NB4 (cell line): ENCODE measurements at regions not wholly inside any gene's neighbourhood (a gene's known extent, or its start where the extent isn't known, plus 50 kb on each side); places are given as distances from the start of the nearest gene placed in this dataset.

Experiments used
- DNase-seq: peaks from one replicate; pipeline ENCODE4 v3.0.0; 2010; ENCODE audit warnings: low read depth
- H3K4me3 ChIP-seq: one replicate; pipeline ENCODE4 v1.5.1; 2011; ENCODE audit warnings: mild to moderate bottlenecking, low read depth, low read length, moderate library complexity
- CTCF ChIP-seq: IDR thresholded peaks from one replicate; pipeline ENCODE4 v1.5.1; 2012; ENCODE audit warnings: low read depth, low read length
- MYC ChIP-seq: IDR thresholded peaks from 2 replicates; pipeline ENCODE4 v1.6.1; 2011; ENCODE audit warnings: low read depth, low read length
- POLR2A ChIP-seq: IDR thresholded peaks from 2 replicates; pipeline ENCODE4 v1.6.1; 2011; ENCODE audit warnings: mild to moderate bottlenecking; ENCODE audit not compliant: insufficient read length; ENCODE audit errors: extremely low read depth
- TF ChIP-seq, protein P1 (sequence below): IDR thresholded peaks from 2 replicates; pipeline ENCODE4 v1.6.1; 2011; ENCODE audit warnings: low read depth, low read length

GRCh38 chr11:21811572-21811971 lies 381.3 kb upstream of the ANO5 start:
- H3K4me3 ChIP-seq: no peak overlapping the region
- TF ChIP-seq MYC: no peak
- DNase-seq: no peak

DNA sequence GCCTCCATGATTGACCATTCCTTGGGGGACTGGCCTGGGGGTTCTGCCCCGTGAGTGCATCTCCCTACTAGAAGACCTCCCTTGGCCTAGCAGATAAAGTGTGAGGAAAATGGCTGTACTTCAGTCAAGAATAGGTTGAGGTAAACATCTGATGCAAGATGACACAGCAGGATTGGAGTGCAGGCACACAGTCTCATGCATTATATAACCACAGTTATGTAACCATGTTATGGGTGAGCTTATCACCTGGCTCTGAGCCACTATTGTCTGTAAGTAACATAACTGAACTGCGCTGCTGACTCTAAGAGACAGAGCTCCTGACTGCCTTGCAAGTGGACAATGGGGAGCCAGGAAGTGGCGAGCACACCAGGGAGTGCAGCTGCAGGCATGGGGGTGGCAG lies 378.7 kb upstream of the ANO5 start:
- no peak overlapping the region for H3K4me3 ChIP-seq
- no peak for TF ChIP-seq POLR2A
- no peak for TF ChIP-seq MYC
- no peak for TF ChIP-seq CTCF
- TF ChIP-seq, protein P1, sequence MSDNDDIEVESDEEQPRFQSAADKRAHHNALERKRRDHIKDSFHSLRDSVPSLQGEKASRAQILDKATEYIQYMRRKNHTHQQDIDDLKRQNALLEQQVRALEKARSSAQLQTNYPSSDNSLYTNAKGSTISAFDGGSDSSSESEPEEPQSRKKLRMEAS: no peak
- DNase-seq: peak; percentile 2

- no peak overlapping the region for H3K4me3 ChIP-seq
- DNase-seq: no peak
- TF ChIP-seq CTCF (no peak), MYC (no peak), POLR2A (no peak)
- TF ChIP-seq, protein P1: no peak
Measured at GRCh38 chr11:21817696-21818095, 375.2 kb upstream of the ANO5 start.

DNA sequence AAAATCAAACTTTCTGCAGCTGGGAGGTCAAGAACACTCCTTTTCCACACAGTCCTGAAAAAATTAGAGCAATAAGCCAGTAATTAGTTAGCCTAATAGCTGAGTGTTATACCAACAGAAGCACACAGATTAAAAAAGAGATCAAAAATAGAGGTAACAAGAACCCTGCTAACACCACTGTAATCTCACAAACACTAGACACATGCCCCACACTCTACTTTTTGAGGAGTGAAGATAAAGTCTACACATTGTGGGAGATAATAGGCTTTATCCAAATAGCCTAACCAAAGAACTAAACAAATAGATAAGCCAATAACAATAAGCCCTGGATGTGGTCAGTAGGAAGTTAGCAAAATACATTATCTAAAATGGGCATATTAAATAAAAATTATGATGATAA lies 372.7 kb upstream of the ANO5 start:
- TF ChIP-seq, protein P1: no peak
- TF ChIP-seq MYC (no peak), CTCF (no peak), POLR2A (no peak)
- DNase-seq: no peak
- H3K4me3 ChIP-seq: no peak overlapping the region

GRCh38 chr11:21825127-21825526 lies 367.8 kb upstream of the ANO5 start:
- TF ChIP-seq, protein P1: no peak
- no peak for TF ChIP-seq MYC
- no peak for TF ChIP-seq POLR2A
- no peak for TF ChIP-seq CTCF
- no peak for DNase-seq
- no peak overlapping the region for H3K4me3 ChIP-seq

DNA sequence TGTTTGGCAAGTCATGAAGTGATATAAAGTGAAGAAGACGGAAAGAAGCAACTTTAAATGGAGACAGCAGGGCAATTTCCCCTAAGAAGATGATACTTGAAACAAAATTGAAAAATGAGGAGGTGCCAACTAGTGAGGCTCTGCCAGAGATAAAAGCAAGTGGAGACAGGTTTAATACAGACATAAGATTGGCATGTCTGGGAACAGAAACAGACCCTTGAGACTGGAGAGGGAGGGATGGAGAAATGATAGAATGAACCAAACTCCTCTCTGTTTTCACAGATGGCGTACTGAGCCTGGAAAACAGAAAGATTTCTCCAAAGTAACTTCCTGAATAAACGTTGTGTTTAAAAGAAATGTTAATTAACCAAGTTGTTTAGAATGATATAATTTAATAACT lies 354.5 kb upstream of the ANO5 start:
- TF ChIP-seq, protein P1: no peak
- no peak for TF ChIP-seq CTCF
- no peak for TF ChIP-seq MYC
- no peak for TF ChIP-seq POLR2A
- no peak overlapping the region for H3K4me3 ChIP-seq
- DNase-seq: no peak
